IMR-90 (cell line): ENCODE measurements at regions not wholly inside any gene's neighbourhood (a gene's known extent, or its start where the extent isn't known, plus 50 kb on each side); places are given as distances from the start of the nearest gene placed in this dataset.

Experiments
- BHLHE40 ChIP-seq: fragments of 150-350 bp; IDR thresholded peaks from 2 replicates; pipeline ENCODE4 v1.6.1; 2016; ENCODE audit warnings: mild to moderate bottlenecking, low read depth, low read length
- CHD1 ChIP-seq: IDR thresholded peaks from 2 replicates; pipeline ENCODE4 v1.6.1; 2012; ENCODE audit warnings: low read depth, low read length, improper control_type of control experiment
- MAFK ChIP-seq: IDR thresholded peaks from 2 replicates; pipeline ENCODE4 v1.6.1; 2012; ENCODE audit warnings: low read depth, low read length, improper control_type of control experiment
- MAZ ChIP-seq: IDR thresholded peaks from 2 replicates; pipeline ENCODE4 v1.6.1; 2012; ENCODE audit warnings: low read depth, mild to moderate bottlenecking, low read length, improper control_type of control experiment, moderate library complexity, borderline replicate concordance
- MXI1 ChIP-seq: IDR thresholded peaks from 2 replicates; pipeline ENCODE4 v1.6.1; 2012; ENCODE audit warnings: low read depth, mild to moderate bottlenecking, low read length, moderate library complexity, borderline replicate concordance
- POLR2A ChIP-seq: IDR thresholded peaks from 2 replicates; pipeline ENCODE4 v1.6.1; 2012; ENCODE audit warnings: mild to moderate bottlenecking, low read depth, low read length
- RAD21 ChIP-seq: IDR thresholded peaks from 2 replicates; pipeline ENCODE4 v1.6.1; 2012; ENCODE audit warnings: low read length, improper control_type of control experiment
- RCOR1 ChIP-seq: IDR thresholded peaks from 2 replicates; pipeline ENCODE4 v1.6.1; 2012; ENCODE audit warnings: mild to moderate bottlenecking, low read length, improper control_type of control experiment; ENCODE audit not compliant: insufficient replicate concordance
- RFX5 ChIP-seq: IDR thresholded peaks from 2 replicates; pipeline ENCODE4 v1.8.0; 2012; ENCODE audit warnings: low read depth, mild to moderate bottlenecking, low read length, moderate library complexity
- TF ChIP-seq, protein P1 (sequence below): conservative IDR thresholded peaks from 2 replicates; pipeline ENCODE4 v1.5.1; 2012; ENCODE audit warnings: mild to moderate bottlenecking, low read depth, low read length, improper control_type of control experiment
- TF ChIP-seq, protein P2 (sequence below): fragments of 150-350 bp; IDR thresholded peaks from 2 replicates; pipeline ENCODE4 v1.6.1; 2017; ENCODE audit warnings: mild to moderate bottlenecking, antibody characterized with exemption, low read length, low read depth
- TF ChIP-seq, protein P3 (sequence below): fragments of 150-350 bp; IDR thresholded peaks from 2 replicates; pipeline ENCODE4 v1.6.1; 2016; ENCODE audit warnings: low read depth, mild to moderate bottlenecking, low read length, moderate library complexity, borderline replicate concordance

DNA sequence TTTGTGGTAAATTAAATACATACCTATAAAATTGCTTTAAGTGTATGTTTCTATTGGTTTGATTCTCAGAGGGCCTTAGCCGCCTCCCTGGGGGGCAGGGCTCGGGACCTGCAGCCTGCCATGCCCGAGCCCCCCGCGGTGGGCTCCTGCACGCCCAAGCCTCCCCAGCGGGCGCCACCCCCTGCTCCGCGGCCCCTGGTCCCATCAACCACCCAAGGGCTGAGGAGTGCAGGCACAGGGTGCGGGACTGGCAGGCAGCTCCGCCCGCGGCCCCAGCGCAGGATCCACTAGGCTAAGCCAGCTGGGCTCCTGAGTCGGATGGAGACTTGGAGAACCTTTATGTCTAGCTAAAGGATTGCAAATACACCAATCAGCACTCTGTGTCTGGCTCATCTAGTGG is 108.3 kb upstream of the INPP4B start:
- no peak for TF ChIP-seq MXI1
- TF ChIP-seq, protein P1, sequence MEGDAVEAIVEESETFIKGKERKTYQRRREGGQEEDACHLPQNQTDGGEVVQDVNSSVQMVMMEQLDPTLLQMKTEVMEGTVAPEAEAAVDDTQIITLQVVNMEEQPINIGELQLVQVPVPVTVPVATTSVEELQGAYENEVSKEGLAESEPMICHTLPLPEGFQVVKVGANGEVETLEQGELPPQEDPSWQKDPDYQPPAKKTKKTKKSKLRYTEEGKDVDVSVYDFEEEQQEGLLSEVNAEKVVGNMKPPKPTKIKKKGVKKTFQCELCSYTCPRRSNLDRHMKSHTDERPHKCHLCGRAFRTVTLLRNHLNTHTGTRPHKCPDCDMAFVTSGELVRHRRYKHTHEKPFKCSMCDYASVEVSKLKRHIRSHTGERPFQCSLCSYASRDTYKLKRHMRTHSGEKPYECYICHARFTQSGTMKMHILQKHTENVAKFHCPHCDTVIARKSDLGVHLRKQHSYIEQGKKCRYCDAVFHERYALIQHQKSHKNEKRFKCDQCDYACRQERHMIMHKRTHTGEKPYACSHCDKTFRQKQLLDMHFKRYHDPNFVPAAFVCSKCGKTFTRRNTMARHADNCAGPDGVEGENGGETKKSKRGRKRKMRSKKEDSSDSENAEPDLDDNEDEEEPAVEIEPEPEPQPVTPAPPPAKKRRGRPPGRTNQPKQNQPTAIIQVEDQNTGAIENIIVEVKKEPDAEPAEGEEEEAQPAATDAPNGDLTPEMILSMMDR: no peak
- no peak for TF ChIP-seq RFX5
- TF ChIP-seq RAD21: no peak
- no peak for TF ChIP-seq POLR2A
- TF ChIP-seq, protein P2, sequence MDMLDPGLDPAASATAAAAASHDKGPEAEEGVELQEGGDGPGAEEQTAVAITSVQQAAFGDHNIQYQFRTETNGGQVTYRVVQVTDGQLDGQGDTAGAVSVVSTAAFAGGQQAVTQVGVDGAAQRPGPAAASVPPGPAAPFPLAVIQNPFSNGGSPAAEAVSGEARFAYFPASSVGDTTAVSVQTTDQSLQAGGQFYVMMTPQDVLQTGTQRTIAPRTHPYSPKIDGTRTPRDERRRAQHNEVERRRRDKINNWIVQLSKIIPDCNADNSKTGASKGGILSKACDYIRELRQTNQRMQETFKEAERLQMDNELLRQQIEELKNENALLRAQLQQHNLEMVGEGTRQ: no peak
- no peak for TF ChIP-seq BHLHE40
- TF ChIP-seq, protein P3, sequence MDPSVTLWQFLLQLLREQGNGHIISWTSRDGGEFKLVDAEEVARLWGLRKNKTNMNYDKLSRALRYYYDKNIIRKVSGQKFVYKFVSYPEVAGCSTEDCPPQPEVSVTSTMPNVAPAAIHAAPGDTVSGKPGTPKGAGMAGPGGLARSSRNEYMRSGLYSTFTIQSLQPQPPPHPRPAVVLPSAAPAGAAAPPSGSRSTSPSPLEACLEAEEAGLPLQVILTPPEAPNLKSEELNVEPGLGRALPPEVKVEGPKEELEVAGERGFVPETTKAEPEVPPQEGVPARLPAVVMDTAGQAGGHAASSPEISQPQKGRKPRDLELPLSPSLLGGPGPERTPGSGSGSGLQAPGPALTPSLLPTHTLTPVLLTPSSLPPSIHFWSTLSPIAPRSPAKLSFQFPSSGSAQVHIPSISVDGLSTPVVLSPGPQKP: no peak
- TF ChIP-seq CHD1: no peak
- no peak for TF ChIP-seq MAZ
- TF ChIP-seq MAFK: no peak
- no peak for TF ChIP-seq RCOR1
